ENCODE measurements at regions not wholly inside any gene's neighbourhood (a gene's known extent, or its start where the extent isn't known, plus 50 kb on each side); places are given as distances from the start of the nearest gene placed in this dataset.

GRCh38 chr5:3031733-3032378 lies 280.4 kb upstream of the IRX2 start:
- no peak for DNase-seq

- DNase-seq = no peak
Measured at GRCh38 chr5:3030511-3031165, 279.2 kb upstream of the IRX2 start.

DNA sequence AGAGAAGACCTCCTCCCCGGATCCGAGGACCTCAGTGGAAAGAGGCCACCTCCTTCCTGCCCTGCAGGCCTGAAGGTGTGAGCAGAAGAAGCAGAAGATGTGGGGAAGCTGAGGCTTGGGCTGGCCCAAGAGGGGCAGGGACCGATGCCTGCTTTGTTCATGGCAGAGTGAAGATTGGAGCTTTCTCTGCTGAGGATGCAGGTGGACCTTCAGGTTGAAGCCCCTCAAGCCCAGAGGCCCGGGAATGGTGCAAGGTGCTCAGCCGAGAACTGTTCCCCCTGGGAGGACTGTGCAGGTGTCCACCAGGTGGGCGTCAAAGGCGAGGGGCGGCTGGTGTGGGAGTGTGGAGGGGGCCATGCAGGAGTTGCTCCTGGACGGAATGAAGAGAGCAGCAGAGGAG lies 277.9 kb upstream of the IRX2 start:
- DNase-seq = no peak

DNA sequence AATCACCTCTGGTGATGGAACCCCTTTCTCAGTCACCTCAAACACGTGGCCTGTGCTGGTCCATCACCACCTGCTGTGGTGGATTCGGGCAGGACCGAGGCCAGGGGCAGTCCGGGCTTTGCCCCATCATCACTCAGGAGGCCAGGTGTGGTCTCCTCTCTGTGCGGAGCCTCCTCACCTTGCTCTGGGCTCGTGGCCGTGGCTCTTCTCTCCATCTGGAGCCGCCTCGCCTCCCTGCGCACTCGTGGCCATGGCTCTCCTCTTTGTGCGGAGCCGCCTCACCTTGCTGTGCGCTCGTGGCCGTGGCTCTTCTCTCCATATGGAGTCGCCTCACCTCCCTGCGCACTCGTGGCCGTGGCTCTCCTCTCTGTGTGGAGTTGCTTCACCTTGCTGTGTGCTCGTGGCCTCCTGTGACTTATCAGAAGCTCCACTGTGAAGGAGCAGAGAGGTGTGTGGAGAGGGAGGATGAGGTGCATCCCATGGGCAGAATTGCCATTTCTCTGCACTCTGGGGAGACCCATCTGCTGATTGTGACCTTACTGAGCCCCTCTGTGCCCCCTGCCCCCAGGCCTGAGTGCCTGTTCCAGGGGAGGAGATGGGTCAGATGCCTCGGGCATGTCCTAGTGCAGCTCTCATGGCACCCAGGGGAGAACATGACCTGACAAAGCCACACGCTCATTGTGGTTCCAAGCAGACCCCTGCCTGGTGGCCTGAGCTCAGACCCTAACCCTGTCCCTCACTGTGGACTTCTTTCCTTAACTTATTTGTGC lies 276.6 kb upstream of the IRX2 start:
- no peak for DNase-seq

- no peak for DNase-seq
Measured at GRCh38 chr5:3027185-3027865, 275.8 kb upstream of the IRX2 start.

- no peak for DNase-seq
Measured at GRCh38 chr5:3026651-3027050, 275.2 kb upstream of the IRX2 start.

DNA sequence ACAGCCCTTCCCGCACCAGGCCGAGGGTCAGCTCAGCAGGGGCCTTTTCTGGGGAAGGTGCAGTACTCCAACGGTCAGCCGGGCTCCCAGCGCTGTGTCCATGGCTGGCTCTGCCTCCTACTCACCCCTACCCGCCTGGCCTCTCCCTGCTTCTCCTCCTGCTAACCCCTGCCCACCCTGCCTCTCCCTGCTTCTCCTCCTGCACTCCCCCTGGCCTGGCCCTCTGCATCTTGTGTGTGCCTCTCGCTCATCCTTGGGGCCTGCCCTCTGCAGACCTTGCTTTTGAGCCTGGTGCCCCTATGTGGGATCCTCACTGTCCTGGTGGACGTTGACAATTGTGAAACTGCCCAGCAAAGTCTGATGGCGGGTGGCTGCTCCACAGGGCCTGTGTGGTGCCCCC lies 274.6 kb upstream of the IRX2 start:
- no peak for DNase-seq

- no peak for DNase-seq
Measured at GRCh38 chr5:3025392-3025791, 273.9 kb upstream of the IRX2 start.

- DNase-seq = no peak
Measured at GRCh38 chr5:3024976-3025375, 273.5 kb upstream of the IRX2 start.

GRCh38 chr5:3024554-3024953 lies 273.1 kb upstream of the IRX2 start:
- no peak for DNase-seq

- DNase-seq = no peak
Measured at GRCh38 chr5:3024126-3024525, 272.6 kb upstream of the IRX2 start.

- no peak for DNase-seq
Measured at GRCh38 chr5:3023656-3024055, 272.2 kb upstream of the IRX2 start.

GRCh38 chr5:3022665-3023064 lies 271.2 kb upstream of the IRX2 start:
- DNase-seq = no peak

DNA sequence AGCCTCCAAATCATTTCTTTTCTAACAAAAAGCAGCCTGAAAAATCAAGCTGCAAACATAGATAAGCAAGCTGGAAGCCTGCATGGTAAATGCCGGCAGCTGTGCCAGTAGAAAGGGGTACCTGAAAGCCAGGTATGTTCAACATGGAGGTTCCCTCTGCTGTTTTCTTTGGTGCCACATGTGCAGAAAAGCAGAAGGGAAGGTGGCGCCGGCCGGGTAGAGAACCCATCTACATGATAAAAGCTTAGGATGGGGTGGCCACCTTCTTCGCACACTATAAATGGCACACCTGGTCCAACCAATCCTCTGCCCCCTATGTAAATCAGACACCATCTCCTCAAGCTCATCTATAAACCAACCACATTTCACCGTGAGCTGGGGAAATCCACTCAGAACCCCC lies 268.9 kb upstream of the IRX2 start:
- DNase-seq = no peak

DNA sequence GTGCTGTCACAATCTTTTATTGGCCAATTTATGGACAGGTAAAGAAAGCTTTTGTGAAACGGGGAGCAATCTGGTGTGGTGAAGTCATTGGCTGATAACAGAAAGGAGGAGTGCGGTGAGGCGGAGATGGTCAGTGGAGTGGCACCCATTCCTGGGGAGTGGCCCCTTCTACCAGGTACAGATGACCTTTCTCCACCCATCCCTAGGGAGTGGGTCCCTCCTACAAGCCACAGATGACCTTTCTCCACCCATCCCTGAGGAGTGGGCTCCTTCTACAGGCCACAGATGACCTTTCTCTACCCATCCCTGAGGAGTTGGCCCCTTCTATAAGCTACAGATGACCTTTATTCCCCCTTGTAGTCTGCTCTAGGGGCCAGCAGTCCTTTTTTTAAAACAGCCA lies 267.6 kb upstream of the IRX2 start:
- DNase-seq = no peak

GRCh38 chr5:3011764-3012017 lies 260.2 kb upstream of the IRX2 start:
- no peak for DNase-seq

DNA sequence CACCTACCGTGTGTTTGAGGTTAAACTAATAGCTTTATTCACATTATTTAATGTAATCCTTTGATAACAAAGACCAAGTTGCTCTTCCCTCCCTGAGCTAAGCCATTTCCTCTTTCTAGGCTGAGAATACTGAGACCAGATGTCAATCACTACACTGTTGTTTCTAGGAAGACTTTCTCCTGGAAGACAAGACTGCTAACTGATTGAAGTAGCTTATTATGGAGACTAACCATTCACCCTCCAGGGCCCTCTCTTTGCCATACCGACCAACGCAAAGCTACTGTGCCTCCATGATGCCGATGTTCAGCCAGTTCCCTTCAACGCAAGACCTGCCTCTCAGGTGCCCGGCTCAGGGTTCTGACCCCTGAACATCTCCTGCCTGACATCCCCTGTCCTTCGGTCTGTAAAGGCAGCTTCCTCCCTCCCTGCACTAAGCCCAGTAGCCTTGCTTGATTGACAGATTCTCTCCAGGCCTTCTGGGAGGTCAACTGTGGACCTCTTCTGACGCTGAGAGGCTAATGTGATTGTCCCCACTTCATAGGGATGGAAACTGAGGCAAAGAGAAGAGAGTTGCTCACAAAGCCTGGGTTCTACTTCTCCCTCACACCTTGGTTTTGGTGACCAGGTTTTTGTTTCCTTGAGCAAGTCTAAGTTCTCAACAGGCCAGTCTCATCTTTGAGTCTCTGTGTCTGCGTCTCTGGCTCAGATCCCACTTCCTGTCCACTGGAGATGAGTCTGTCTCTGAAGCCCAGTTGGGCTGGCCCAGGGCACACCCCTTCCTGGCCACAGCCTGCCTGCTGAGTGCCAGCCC lies 259.7 kb upstream of the IRX2 start:
- DNase-seq = no peak

DNA sequence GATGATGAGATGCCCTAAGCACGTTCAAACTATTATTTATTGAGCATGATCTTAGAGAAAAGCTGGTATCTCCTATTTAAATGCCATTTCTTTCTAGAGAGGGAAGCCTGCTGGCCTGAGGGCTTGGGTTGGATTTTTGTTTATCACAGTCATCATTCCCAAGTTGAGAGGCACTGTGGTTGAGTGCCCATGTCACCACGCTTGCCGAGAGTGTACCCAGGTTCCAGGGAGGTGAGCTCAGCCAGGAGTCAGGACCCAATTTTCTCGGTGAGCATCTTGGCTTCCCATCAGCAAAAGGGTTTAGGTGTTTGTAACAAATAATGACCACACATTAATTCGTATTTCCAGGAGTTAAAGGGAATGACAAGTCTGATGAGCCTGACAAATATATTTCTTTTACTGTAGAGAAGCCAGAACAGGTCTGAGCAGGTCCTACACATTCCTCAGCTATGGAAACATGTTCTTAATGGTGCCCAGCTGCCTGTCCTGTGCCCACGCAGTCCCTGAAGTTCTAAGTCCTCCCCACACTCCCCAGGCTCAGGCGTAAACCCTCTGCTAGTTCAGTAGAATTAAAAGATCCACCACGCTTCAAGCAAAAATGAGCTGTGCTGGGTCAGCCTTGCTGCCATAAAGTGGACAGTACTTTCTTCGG lies 258.9 kb upstream of the IRX2 start:
- no peak for DNase-seq

- DNase-seq = no peak
Measured at GRCh38 chr5:3009605-3010004, 258.1 kb upstream of the IRX2 start.

DNA sequence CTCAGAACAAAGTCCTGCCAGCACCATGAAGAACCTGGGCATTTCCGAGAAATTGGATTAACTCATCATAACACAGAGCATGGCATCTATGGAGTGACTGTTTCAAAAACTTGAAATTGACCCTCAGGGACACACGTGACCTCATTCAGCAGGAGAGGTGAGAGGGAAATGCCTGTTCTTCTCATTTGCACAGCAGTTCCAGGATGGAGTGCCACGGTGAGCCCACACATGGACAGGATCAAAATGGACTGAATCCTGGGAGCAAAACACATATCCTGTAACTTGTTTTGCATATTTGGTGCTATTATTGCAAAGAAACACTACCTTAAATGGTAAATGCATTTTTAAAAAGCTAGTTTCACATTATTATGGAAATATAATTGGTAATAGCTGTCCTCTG lies 256.1 kb upstream of the IRX2 start:
- no peak for DNase-seq

GRCh38 chr5:3006961-3007551 lies 255.6 kb upstream of the IRX2 start:
- DNase-seq = no peak

- DNase-seq = no peak
Measured at GRCh38 chr5:3006526-3006925, 255.0 kb upstream of the IRX2 start.
